ENCODE measurements at regions not wholly inside any gene's neighbourhood (a gene's known extent, or its start where the extent isn't known, plus 50 kb on each side); places are given as distances from the start of the nearest gene placed in this dataset.
"Not testable (repeated sequence)": the region's sequence is repeated elsewhere in the genome, so short reads cannot be mapped to it uniquely, and the experiment has no call there.

DNA sequence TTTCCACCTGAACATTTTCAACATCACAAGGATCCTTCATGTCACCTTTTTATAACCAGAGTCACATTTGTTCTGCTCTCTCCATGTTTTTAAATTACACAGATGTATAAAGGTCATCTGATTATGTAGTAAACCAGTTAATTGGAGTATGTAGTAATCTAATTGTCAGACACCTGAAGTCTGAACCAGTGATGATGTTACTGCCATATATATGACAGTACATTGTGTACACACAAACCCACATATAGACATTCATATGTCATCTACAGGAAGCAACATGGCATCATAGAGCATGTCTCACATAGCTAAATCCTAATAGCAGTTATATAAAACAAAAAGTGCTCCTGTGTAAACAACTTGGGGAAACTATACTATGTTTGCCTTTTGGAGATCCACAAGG is 95.9 kb upstream of the PRR23C start:
- Histone ChIP-seq H3K4me1 (ENCODE audit: low read length) (no peaks in the 10 kb centered on the region), H2AFZ (ENCODE audit: low read depth, low read length) (no peak overlapping the region), H3K36me3 (replicated peaks; ENCODE audit: low read depth, low read length) (no peaks in the 10 kb centered on the region), H3K27me3 (ENCODE audit: low read depth, low read length) (0 out of 2 replicates have a peak, but pooled peaks cover 6% of the 10 kb centered on the region), H3K9me3 (ENCODE audit: insufficient read depth, low read length) (no peaks in the 10 kb centered on the region), H3K27ac (ENCODE audit: low read length) (no peak overlapping the region), H4K20me1 (ENCODE audit: insufficient read depth, low read length) (no peaks in the 10 kb centered on the region), H3K4me2 (ENCODE audit: low read length) (no peak overlapping the region), H3K4me3 (ENCODE audit: low read length) (no peak overlapping the region), H3K79me2 (ENCODE audit: low read length) (no peaks in the 10 kb centered on the region), H3K9ac (ENCODE audit: low read length) (no peak overlapping the region)
- TF ChIP-seq, protein P1, sequence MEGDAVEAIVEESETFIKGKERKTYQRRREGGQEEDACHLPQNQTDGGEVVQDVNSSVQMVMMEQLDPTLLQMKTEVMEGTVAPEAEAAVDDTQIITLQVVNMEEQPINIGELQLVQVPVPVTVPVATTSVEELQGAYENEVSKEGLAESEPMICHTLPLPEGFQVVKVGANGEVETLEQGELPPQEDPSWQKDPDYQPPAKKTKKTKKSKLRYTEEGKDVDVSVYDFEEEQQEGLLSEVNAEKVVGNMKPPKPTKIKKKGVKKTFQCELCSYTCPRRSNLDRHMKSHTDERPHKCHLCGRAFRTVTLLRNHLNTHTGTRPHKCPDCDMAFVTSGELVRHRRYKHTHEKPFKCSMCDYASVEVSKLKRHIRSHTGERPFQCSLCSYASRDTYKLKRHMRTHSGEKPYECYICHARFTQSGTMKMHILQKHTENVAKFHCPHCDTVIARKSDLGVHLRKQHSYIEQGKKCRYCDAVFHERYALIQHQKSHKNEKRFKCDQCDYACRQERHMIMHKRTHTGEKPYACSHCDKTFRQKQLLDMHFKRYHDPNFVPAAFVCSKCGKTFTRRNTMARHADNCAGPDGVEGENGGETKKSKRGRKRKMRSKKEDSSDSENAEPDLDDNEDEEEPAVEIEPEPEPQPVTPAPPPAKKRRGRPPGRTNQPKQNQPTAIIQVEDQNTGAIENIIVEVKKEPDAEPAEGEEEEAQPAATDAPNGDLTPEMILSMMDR (IDR thresholded peaks at IDR 0.05; ENCODE audit: low read depth, low read length), result no peak
- no peak for TF ChIP-seq EZH2phosphoT487 (IDR thresholded peaks at IDR 0.05; ENCODE audit: low read depth)

DNA sequence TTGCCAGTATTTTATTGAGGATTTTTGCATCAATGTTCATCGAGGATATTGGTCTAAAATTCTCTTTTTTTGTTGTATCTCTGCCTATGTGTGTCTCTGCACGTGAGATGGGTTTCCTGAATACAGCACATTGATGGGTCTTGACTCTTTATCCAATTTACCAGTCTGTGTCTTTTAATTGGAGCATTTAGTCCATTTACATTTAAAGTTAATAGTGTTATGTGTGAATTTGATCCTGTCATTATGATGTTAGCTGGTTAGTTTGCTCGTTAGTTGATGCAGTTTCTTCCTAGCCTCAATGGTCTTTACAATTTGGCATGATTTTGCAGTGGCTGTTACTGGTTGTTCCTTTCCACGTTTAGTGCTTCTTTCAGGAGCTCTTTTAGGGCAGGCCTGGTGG is 101.3 kb upstream of the PRR23C start:
- H3K4me3 ChIP-seq (ENCODE audit: low read length); H3K27me3 ChIP-seq (ENCODE audit: low read depth, low read length); H2AFZ ChIP-seq (ENCODE audit: low read depth, low read length); H3K27ac ChIP-seq (ENCODE audit: low read length); H3K79me2 ChIP-seq (ENCODE audit: low read length); H4K20me1 ChIP-seq (ENCODE audit: insufficient read depth, low read length); H3K4me2 ChIP-seq (ENCODE audit: low read length); H3K36me3 ChIP-seq (replicated peaks; ENCODE audit: low read depth, low read length); H3K9ac ChIP-seq (ENCODE audit: low read length); H3K9me3 ChIP-seq (ENCODE audit: insufficient read depth, low read length); H3K4me1 ChIP-seq (ENCODE audit: low read length): not testable (repeated sequence)

DNA sequence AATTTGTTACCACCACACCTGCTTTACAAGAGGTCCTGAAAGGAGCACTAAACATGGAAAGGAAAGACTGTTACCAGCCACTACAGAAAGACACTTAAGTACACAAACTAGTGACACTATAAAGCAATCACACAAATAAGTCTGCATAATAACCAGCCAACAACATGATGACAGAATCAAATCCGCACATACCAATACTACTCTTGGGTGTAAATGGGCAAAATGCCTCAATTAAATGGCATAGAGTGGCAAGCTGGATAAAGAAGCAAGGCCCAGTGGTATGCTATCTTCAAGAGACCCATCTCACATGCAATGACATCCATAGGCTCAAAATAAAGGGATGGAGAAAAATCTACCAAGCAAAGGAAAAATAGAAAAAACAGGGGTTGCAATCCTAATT is 106.8 kb upstream of the PRR23C start:
- Histone ChIP-seq H3K27me3 (ENCODE audit: low read depth, low read length) (peaks cover 13% of the 10 kb centered on the region), H4K20me1 (ENCODE audit: insufficient read depth, low read length) (no peaks in the 10 kb centered on the region), H3K9me3 (ENCODE audit: insufficient read depth, low read length) (no peaks in the 10 kb centered on the region), H3K9ac (ENCODE audit: low read length) (no peak overlapping the region), H3K4me2 (ENCODE audit: low read length) (no peak overlapping the region), H3K27ac (ENCODE audit: low read length) (no peak overlapping the region), H2AFZ (ENCODE audit: low read depth, low read length) (no peak overlapping the region), H3K4me1 (ENCODE audit: low read length) (no peaks in the 10 kb centered on the region), H3K4me3 (ENCODE audit: low read length) (no peak overlapping the region), H3K79me2 (ENCODE audit: low read length) (no peaks in the 10 kb centered on the region), H3K36me3 (replicated peaks; ENCODE audit: low read depth, low read length) (no peaks in the 10 kb centered on the region)
- TF ChIP-seq, protein P1 (IDR thresholded peaks at IDR 0.05; ENCODE audit: low read depth, low read length), result no peak
- TF ChIP-seq EZH2phosphoT487 (IDR thresholded peaks at IDR 0.05; ENCODE audit: low read depth), result no peak

DNA sequence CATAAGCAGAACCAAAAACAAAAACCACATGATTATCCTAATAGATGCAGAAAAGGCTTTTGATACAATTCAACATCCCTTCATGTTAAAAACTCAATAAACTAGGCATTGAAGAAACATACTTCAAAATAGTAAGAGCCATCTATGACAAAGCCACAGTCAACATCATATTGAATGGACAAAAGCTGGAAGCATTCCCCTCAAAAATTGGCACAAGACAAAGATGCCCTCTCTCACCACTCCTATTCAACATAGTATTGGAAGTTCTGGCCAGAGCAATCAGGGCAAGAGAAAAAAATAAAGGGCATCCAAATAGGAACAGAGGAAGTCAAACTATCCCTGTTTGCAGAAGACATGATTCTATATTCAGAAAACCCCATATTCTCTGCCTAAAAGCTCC is 108.7 kb upstream of the PRR23C start:
- H3K36me3 ChIP-seq (replicated peaks; ENCODE audit: low read depth, low read length); H3K27ac ChIP-seq (ENCODE audit: low read length); H3K9me3 ChIP-seq (ENCODE audit: insufficient read depth, low read length); H3K4me1 ChIP-seq (ENCODE audit: low read length); H4K20me1 ChIP-seq (ENCODE audit: insufficient read depth, low read length); H3K9ac ChIP-seq (ENCODE audit: low read length); H3K4me3 ChIP-seq (ENCODE audit: low read length); H2AFZ ChIP-seq (ENCODE audit: low read depth, low read length); H3K79me2 ChIP-seq (ENCODE audit: low read length); H3K4me2 ChIP-seq (ENCODE audit: low read length): not testable (repeated sequence)
- peaks cover 13% of the 10 kb centered on the region for H3K27me3 ChIP-seq (ENCODE audit: low read depth, low read length)

DNA sequence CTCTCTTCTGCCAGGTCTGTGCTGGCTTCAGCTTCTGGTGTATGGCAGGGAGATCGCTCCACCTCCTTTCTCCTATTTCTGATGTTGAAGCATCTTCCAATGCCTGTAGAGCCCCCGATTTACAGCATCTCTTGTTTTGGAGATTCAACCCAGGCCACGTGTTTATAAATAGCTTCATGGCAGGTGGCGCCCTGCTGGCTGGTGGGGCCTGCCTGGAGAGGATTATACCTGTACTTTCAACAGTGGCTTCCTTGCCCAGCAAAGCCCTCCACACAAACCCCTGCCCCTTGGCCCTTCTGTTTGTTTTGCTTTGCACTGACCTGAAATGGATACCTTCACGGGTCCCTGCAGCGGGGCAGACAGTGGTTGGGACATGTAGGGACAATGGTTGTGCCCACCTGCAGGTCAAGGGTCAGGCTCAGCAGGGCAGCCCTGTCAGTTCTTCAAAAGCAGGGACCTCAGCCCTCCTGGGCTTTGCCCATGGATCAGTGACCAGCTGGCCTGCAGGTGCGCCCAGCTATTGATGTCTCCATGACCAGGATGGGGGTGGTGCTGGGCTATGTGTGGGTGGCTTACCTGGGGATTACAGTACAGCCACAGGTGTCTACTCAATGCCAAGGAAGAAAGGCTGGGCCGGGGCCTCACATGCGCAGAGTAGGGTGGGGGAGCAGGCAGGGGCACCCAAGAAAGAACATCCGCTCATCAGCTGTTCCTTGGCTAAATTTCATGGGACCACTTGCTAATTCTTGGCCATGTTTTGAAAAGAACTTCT is 112.7 kb upstream of the PRR23C start:
- no peak overlapping the region for H3K9ac ChIP-seq (ENCODE audit: low read length)

More for the DNA sequence above, 112.7 kb upstream of the PRR23C start:
- H3K79me2 ChIP-seq (ENCODE audit: low read length), result no peaks in the 10 kb centered on the region
- no peak for TF ChIP-seq EZH2phosphoT487 (IDR thresholded peaks at IDR 0.05; ENCODE audit: low read depth)
- TF ChIP-seq, protein P1 (IDR thresholded peaks at IDR 0.05; ENCODE audit: low read depth, low read length), result no peak
- no peaks in the 10 kb centered on the region for H3K9me3 ChIP-seq (ENCODE audit: insufficient read depth, low read length)
- no peaks in the 10 kb centered on the region for H3K36me3 ChIP-seq (replicated peaks; ENCODE audit: low read depth, low read length)
- peaks cover 14% of the 10 kb centered on the region for H3K27me3 ChIP-seq (ENCODE audit: low read depth, low read length)
- no peak overlapping the region for H3K4me3 ChIP-seq (ENCODE audit: low read length)
- no peak overlapping the region for H3K27ac ChIP-seq (ENCODE audit: low read length)
- H3K4me1 ChIP-seq (ENCODE audit: low read length), result no peaks in the 10 kb centered on the region
- H3K4me2 ChIP-seq (ENCODE audit: low read length), result no peak overlapping the region
- H2AFZ ChIP-seq (ENCODE audit: low read depth, low read length), result no peak overlapping the region
- H4K20me1 ChIP-seq (ENCODE audit: insufficient read depth, low read length), result no peaks in the 10 kb centered on the region

Data from OCI-LY3 (cell line).